PFSK-1 (cell line): ENCODE measurements at regions not wholly inside any gene's neighbourhood (a gene's known extent, or its start where the extent isn't known, plus 50 kb on each side); places are given as distances from the start of the nearest gene placed in this dataset.

ENCODE experiments used
- FOXP2 ChIP-seq: optimal IDR thresholded peaks from 2 replicates; pipeline ENCODE3; 2011; ENCODE audit warnings: borderline replicate concordance, control low read depth, inconsistent platforms; ENCODE audit not compliant: insufficient read depth; ENCODE audit errors: extremely low read length, extremely low read depth
- POLR2AphosphoS5 ChIP-seq: IDR thresholded peaks from 2 replicates; pipeline ENCODE4 v1.6.1; 2012; ENCODE audit warnings: low read depth, mild to moderate bottlenecking, control low read depth, low read length, moderate library complexity
- REST ChIP-seq, 2 experiments: IDR thresholded peaks; 2 replicates each; pipeline versions ENCODE4 v1.6.1 to v1.8.0; 2011 to 2012; ENCODE audit warnings: low read depth in 2 of 2, low read length in 2 of 2, control low read depth in 1 of 2, inconsistent platforms in 1 of 2, mild to moderate bottlenecking in 1 of 2, moderate library complexity in 1 of 2; ENCODE audit not compliant: insufficient read depth in 1 of 2
- SIN3A ChIP-seq: IDR thresholded peaks from 2 replicates; pipeline ENCODE4 v1.6.1; 2012; ENCODE audit warnings: mild to moderate bottlenecking, low read length, moderate library complexity, borderline replicate concordance; ENCODE audit not compliant: insufficient read depth
- TAF1 ChIP-seq: IDR thresholded peaks from 2 replicates; pipeline ENCODE4 v1.6.1; 2012; ENCODE audit warnings: low read length, control low read depth, borderline replicate concordance; ENCODE audit not compliant: insufficient read depth

- TF ChIP-seq FOXP2 (no peak), TAF1 (no peak), REST (IDR thresholded peaks at IDR 0.05; ENCODE audit: insufficient read depth in 1 of 2, low read depth in 2 of 2, low read length in 2 of 2) (no peak), SIN3A (no peak), POLR2AphosphoS5 (no peak)
Observed at GRCh38 chr15:67907184-67907723, 67.4 kb upstream of the RNU6-1 start.

- no peak for TF ChIP-seq FOXP2
- TF ChIP-seq POLR2AphosphoS5: no peak
- no peak for TF ChIP-seq TAF1
- no peak for TF ChIP-seq SIN3A
- TF ChIP-seq REST (IDR thresholded peaks at IDR 0.05; ENCODE audit: insufficient read depth in 1 of 2, low read depth in 2 of 2, low read length in 2 of 2): no peak
Observed at GRCh38 chr15:67908756-67909155, 68.9 kb upstream of the RNU6-1 start.

- TF ChIP-seq TAF1 (no peak), FOXP2 (no peak), REST (IDR thresholded peaks at IDR 0.05; ENCODE audit: insufficient read depth in 1 of 2, low read depth in 2 of 2, low read length in 2 of 2) (no peak), SIN3A (no peak), POLR2AphosphoS5 (no peak)
Observed at GRCh38 chr15:67911727-67912126, 71.9 kb upstream of the RNU6-1 start.

GRCh38 chr15:67914028-67914427, 74.2 kb upstream of the RNU6-1 start:
- TF ChIP-seq SIN3A: no peak
- TF ChIP-seq POLR2AphosphoS5: no peak
- no peak for TF ChIP-seq FOXP2
- TF ChIP-seq REST (IDR thresholded peaks at IDR 0.05; ENCODE audit: insufficient read depth in 1 of 2, low read depth in 2 of 2, low read length in 2 of 2): no peak
- TF ChIP-seq TAF1: no peak
